ENCODE measurements at regions not wholly inside any gene's neighbourhood (a gene's known extent, or its start where the extent isn't known, plus 50 kb on each side); places are given as distances from the start of the nearest gene placed in this dataset.

DNA sequence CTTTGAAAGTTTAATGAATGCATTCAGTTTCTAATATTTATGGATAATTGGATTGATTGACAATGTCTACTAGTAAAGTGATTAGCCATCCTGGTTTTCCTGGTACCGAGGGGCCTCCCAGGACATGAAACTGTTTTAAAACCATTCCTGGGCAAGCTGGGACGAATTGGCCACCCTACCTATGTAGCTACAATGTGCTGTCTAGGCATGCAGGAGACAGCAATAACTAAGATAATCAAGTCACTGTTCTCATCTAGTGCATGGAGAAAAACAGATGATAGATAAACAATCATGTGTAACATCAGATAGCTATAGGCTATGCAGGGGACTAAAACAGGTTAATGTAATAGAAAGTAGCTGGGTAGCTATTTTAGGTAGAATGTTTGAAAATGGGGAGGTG is 67.1 kb downstream of the PMAIP1 start:
- no peak for DNase-seq (ENCODE audit: low read depth in 2 of 2)

DNA sequence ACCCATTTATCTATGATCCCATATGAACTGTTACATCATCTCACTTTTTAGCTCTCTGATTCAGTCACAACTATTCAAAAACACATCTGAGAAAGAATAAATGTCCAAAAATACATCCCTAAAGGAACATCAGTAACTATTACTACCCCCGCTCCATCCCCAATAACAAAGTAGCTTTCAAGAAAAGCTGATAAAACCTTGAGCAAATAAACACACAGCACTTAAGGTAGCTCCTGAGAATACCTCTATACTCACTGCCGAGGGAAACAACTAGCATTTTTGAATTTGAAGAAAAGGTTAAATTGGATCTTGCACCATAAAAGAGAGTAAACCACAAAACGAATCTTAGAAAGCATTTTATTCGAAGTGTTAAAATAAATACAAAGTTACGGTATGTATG is 63.4 kb downstream of the PMAIP1 start:
- no peak for DNase-seq (ENCODE audit: low read depth in 2 of 2)

DNA sequence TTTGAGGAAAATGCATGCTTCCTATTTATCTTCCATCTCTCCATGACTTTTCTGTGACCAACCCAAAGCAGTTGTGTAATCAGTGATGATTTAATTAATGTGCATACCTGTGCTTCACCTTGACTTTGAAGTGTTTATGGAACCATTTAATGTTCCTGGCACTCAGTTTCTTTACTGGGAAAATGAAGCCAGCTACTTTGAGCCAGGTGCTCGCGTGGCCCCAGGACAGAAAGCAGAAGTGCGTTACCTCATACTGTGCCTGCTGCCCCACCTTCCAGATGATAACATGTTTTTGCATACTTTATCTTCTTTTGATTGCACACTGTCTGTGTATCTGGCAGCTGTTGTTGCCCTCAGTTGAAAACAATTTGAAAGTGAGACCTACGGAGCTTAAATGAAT is 61.3 kb downstream of the PMAIP1 start:
- no peak for DNase-seq (ENCODE audit: low read depth in 2 of 2)

DNA sequence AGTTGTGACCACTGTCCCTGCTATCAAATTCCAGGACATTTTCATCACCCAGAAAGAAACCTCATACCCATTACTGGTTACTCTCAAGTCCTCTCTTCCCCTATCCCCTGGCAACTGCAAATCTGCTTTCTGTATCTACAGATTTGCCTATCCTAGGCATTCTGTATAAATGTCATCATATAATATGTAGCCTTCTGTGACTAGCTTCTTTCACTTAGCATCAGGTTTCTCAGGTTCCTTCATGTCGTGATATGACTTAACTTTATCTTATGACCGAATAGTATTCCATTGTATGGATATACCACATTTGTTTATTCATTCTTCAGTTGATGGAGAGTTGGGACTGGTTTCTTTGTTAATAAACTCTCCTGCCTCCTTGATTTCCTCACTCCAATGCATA is 60.5 kb downstream of the PMAIP1 start:
- DNase-seq (ENCODE audit: low read depth in 2 of 2) = no peak

DNA sequence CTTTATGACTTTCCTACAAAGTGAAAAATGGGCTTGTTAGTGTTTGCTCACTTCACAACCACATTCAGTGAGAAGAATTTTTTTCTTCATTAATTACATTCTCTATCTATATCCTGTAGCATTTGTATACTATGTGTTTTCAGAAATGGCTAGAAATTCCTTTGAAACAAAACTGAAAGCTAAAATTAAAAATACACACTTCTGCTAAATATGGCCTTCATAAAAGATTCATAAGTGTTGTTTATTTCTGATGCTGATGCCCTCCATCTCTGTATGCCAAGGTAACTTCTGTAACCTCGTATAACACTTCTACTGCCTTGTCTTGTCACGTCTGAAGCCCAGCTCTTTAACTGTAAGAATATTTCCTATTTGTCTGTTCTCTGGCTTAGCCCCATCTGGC is 59.8 kb downstream of the PMAIP1 start:
- no peak for DNase-seq (ENCODE audit: low read depth in 2 of 2)

DNA sequence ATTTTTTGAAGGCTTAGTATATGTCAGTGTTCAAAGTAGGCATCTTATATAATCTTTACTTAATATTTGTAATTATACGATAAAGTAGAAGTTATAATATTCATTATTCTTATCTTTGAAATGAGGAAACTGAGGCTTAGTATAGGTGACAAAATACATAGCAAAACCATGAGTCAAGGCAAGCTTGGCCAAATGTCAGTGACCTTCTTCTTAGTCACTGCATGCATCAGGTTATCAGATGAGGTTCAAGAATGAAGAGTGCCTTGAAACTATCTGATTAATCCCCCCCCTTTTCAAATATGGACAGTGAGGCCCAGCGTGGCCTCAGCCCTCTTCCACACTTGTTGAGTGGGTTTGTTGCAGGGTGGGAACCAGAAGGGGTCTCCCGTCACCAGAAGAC is 59.3 kb downstream of the PMAIP1 start:
- DNase-seq (ENCODE audit: low read depth in 2 of 2) = no peak

DNA sequence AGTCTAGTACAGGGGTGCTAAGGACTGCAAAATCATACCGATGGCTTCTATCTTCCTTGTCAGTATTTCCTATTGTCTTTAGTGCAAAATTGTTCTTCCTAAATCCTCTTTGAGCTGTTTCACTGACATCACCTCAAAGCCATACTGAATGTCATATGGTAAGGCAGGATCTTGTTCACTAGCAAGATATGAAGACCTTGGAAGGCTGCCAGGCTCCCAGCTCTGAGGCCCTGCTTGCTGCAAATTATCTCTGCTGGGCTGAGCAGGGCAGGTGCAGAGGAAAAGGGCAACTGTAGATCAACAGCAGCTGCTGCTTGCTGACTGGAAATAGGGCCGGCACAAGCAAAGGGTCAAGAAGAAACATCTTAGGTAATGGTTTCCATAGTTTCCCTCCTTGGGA is 58.2 kb downstream of the PMAIP1 start:
- no peak for DNase-seq (ENCODE audit: low read depth in 2 of 2)

DNA sequence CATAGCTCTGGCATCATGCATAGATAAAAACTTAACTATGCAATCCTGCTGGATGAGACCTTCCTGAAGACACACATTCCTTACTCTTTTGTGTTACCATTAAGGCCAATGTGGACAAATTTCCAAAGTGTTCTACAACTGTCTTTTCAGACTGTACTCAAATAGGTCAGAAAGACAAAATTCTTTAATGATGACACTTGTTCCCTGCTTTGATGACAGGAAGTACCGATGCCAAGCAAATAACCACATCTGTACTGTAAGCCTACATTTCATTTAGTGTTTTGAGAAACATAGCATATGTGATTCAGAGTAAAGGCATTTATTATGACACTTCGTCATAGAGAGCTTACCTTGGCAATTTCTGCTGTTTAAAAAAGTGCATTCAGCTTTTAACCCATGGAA is 55.0 kb downstream of the PMAIP1 start:
- DNase-seq (ENCODE audit: low read depth in 2 of 2) = no peak

DNA sequence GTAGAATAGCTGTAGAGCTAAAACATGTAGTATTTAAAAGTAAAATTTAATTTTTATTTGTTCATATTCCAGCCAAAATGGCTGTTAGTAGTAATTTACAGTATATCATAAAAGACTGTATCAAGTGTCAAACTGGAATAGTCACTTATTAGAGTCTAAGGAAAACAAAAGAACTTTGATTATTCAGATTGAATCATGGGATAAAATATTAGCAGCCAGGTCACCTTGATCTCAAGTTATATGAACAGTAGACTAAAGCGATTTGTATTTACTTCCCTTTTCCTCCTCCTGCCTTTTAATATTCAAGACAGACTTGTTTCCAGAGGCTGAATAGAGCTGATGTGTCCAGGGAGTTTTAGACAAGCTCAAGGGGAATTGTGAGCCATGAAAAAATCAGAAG is 54.4 kb downstream of the PMAIP1 start:
- no peak for DNase-seq (ENCODE audit: low read depth in 2 of 2)

Data from stimulated activated CD8-positive, alpha-beta memory T cell treated with anti-CD3 and anti-CD28 coated beads, Interleukin-15, amount 100 ng/mL, for 48 hours (primary cell).